ENCODE measurements at regions not wholly inside any gene's neighbourhood (a gene's known extent, or its start where the extent isn't known, plus 50 kb on each side); places are given as distances from the start of the nearest gene placed in this dataset.

DNA sequence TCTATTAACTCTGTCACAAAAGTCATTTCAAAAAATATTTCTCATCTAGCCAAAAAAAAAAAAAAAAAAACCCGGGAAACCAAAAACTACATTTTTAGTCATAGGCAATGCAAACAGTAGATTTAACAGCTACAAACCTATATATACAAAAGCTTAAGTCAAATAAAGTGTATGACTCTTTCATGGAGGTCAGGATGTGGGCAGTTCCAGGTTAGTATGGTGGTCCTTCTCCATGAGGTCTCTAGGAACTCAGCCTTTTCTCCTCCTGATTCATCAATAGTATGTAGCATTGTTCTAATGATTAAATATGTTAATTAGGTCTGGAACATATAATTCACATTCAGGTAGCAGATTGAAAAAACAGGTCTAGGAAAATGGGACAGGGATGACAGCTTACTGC is 586.5 kb downstream of the SLC16A7 start:
- no peaks in the 10 kb centered on the region for H3K4me1 ChIP-seq (ENCODE audit: insufficient read depth)
- TF ChIP-seq EZH2 (IDR thresholded peaks at IDR 0.05; ENCODE audit: borderline replicate concordance) (no peak), CTCF (IDR thresholded peaks at IDR 0.05; ENCODE audit: poor library complexity) (no peak), EZH2phosphoT487 (IDR thresholded peaks at IDR 0.05; ENCODE audit: low read depth, severe bottlenecking, unreplicated experiment) (no peak)
- WGBS (ENCODE audit: low lambda C conversion rate, missing lambda C conversion rate) = 79% methylated on average over 1 of the region's 1 CpG
- no peaks in the 10 kb centered on the region for H4K20me1 ChIP-seq (ENCODE audit: insufficient read depth, poor library complexity, severe bottlenecking)
- H3K27ac ChIP-seq = no peak overlapping the region
- DNase-seq (ENCODE audit: low spot score) = no peak
- no peaks in the 10 kb centered on the region for H3K36me3 ChIP-seq (replicated peaks; ENCODE audit: insufficient read depth, low read depth)
- no peaks in the 10 kb centered on the region for H3K9me3 ChIP-seq (ENCODE audit: low read depth)
- no peaks in the 10 kb centered on the region for H3K79me2 ChIP-seq
- H3K9me2 ChIP-seq (replicated peaks; ENCODE audit: insufficient read depth) = no peaks in the 10 kb centered on the region
- H3K4me3 ChIP-seq = no peak overlapping the region
- no peak overlapping the region for H3K4me2 ChIP-seq
- H2AFZ ChIP-seq = no peak overlapping the region
- no peaks in the 10 kb centered on the region for H3K27me3 ChIP-seq

DNA sequence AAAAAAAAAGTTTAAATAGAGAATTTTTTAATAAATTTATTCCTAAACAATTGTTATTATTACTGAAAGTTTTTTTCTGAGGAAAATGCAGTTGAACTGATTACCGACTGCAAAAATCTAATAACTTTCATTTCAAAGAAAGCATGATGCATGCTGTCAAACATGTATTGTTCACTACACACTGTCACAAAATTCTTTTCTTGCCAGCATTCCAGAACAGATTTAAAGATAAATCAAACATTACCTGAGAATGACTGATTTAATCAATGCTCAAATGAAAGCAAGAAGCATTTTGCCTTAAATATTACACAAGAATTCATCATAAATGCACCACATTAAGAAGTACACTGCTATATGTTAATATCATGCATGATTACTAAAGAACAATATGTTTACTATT is 588.3 kb downstream of the SLC16A7 start:
- no peaks in the 10 kb centered on the region for H3K36me3 ChIP-seq (replicated peaks; ENCODE audit: insufficient read depth, low read depth)
- no peaks in the 10 kb centered on the region for H4K20me1 ChIP-seq (ENCODE audit: insufficient read depth, poor library complexity, severe bottlenecking)
- no peak overlapping the region for H3K27ac ChIP-seq
- TF ChIP-seq CTCF (IDR thresholded peaks at IDR 0.05; ENCODE audit: poor library complexity) = no peak
- TF ChIP-seq EZH2phosphoT487 (IDR thresholded peaks at IDR 0.05; ENCODE audit: low read depth, severe bottlenecking, unreplicated experiment) = no peak
- no peak for TF ChIP-seq EZH2 (IDR thresholded peaks at IDR 0.05; ENCODE audit: borderline replicate concordance)
- no peak for DNase-seq (ENCODE audit: low spot score)
- H3K27me3 ChIP-seq = no peaks in the 10 kb centered on the region
- no peaks in the 10 kb centered on the region for H3K9me3 ChIP-seq (ENCODE audit: low read depth)
- H3K79me2 ChIP-seq = no peaks in the 10 kb centered on the region
- H3K4me3 ChIP-seq = no peak overlapping the region
- WGBS (ENCODE audit: low lambda C conversion rate, missing lambda C conversion rate) = 91% methylated on average over 1 of the region's 1 CpG
- no peaks in the 10 kb centered on the region for H3K4me1 ChIP-seq (ENCODE audit: insufficient read depth)
- H2AFZ ChIP-seq = no peak overlapping the region
- H3K9me2 ChIP-seq (replicated peaks; ENCODE audit: insufficient read depth) = no peaks in the 10 kb centered on the region
- no peak overlapping the region for H3K4me2 ChIP-seq

GRCh38 chr12:60185060-60185459 is 589.2 kb downstream of the SLC16A7 start:
- H2AFZ ChIP-seq = no peak overlapping the region
- DNase-seq (ENCODE audit: low spot score) = no peak
- 85% methylated on average over 4 of the region's 4 CpGs for WGBS (ENCODE audit: low lambda C conversion rate, missing lambda C conversion rate)

More at GRCh38 chr12:60185060-60185459, 589.2 kb downstream of the SLC16A7 start:
- Histone ChIP-seq H3K36me3 (replicated peaks; ENCODE audit: insufficient read depth, low read depth) (no peaks in the 10 kb centered on the region), H4K20me1 (ENCODE audit: insufficient read depth, poor library complexity, severe bottlenecking) (no peaks in the 10 kb centered on the region), H3K4me3 (no peak overlapping the region), H3K4me2 (no peak overlapping the region), H3K9me2 (replicated peaks; ENCODE audit: insufficient read depth) (no peaks in the 10 kb centered on the region), H3K9me3 (ENCODE audit: low read depth) (no peaks in the 10 kb centered on the region), H3K79me2 (no peaks in the 10 kb centered on the region), H3K4me1 (ENCODE audit: insufficient read depth) (no peaks in the 10 kb centered on the region), H3K27me3 (no peaks in the 10 kb centered on the region), H3K27ac (no peak overlapping the region)
- TF ChIP-seq EZH2phosphoT487 (IDR thresholded peaks at IDR 0.05; ENCODE audit: low read depth, severe bottlenecking, unreplicated experiment) (no peak), EZH2 (IDR thresholded peaks at IDR 0.05; ENCODE audit: borderline replicate concordance) (no peak), CTCF (IDR thresholded peaks at IDR 0.05; ENCODE audit: poor library complexity) (no peak)

All from hepatocyte (in vitro differentiated cells).